Middle frontal gyrus (tissue), 1 donor: ENCODE measurements at regions not wholly inside any gene's neighbourhood (a gene's known extent, or its start where the extent isn't known, plus 50 kb on each side); places are given as distances from the start of the nearest gene placed in this dataset.
A peak's percentile ranks its signal among the peaks of the same experiment; 100 is the strongest.
"Not testable (repeated sequence)": the region's sequence is repeated elsewhere in the genome, so short reads cannot be mapped to it uniquely, and the experiment has no call there.

Experiments
- DNase-seq: peaks from one replicate; pipeline ENCODE4 v3.0.0-alpha.2; 2015; ENCODE audit warnings: low spot score; ENCODE audit errors: extremely low spot score

DNA sequence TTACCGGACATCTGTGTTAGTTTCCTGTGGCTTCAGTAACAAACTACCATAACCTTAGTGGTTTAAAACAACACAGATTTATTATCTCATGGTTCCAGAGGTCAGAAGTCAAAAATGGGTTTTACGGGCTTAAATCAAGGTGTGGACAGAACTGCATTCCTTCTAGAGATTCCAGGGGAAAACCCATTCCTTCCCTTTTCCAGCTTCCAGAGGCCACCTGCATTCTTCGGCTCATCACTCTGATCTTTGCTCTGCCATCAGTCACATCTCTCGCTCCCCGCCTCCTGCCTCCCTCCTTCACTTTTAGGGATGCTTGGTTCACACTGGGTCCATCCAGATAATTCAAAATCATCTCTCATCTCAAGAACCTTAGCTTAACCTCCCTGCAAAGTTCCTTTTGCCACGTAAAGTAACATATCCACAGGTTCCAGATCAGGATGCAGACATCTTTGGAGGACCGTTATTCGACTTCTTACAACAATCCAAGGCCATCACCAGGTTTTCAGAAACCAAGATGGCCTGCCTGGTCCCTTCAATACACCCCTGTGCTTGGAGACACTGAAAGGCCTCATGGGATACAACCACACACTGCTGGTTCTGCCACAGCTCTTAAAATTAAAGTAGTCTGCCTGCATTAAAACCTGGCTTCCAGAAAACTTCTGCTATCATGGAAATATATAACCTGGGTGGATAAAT, 225.9 kb upstream of the MYO3A start:
- no peak for DNase-seq

DNA sequence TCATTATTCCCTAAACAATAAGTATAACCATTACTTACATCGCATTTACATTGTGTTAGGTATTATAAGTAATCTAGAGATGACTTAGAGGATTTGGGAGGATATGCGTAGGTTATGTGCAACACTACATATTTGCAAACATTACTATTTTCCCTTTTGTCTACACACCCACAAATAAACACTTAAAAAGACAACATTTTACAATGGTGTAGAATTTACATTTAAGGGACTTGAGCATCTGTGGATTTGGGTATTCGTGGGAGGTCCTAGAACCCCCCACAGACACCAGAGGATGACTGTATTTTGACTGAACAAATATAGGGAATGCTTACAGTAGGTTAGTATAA, 220.2 kb upstream of the MYO3A start:
- no peak for DNase-seq

DNA sequence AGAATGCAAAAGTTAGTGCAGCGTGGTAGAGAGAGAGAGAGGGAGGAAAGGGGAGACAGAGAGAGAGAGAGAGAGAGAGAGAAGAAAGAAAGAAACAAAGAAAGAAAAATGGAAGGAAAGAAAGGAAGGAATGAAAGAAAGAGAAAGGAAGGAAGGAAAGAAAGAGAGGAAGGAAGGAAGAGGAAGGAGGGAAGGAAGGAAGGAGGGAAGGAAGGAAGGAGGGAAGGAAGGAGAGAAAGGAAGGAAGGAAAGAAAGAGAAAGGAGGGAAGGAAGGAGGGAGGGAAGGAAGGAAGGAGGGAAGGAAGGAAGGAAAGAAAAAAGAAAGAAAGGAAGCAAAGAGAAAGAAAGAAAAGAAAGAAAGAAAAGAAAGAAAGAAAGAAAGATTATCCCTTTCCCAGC, 209.8 kb upstream of the MYO3A start:
- DNase-seq = no peak

DNA sequence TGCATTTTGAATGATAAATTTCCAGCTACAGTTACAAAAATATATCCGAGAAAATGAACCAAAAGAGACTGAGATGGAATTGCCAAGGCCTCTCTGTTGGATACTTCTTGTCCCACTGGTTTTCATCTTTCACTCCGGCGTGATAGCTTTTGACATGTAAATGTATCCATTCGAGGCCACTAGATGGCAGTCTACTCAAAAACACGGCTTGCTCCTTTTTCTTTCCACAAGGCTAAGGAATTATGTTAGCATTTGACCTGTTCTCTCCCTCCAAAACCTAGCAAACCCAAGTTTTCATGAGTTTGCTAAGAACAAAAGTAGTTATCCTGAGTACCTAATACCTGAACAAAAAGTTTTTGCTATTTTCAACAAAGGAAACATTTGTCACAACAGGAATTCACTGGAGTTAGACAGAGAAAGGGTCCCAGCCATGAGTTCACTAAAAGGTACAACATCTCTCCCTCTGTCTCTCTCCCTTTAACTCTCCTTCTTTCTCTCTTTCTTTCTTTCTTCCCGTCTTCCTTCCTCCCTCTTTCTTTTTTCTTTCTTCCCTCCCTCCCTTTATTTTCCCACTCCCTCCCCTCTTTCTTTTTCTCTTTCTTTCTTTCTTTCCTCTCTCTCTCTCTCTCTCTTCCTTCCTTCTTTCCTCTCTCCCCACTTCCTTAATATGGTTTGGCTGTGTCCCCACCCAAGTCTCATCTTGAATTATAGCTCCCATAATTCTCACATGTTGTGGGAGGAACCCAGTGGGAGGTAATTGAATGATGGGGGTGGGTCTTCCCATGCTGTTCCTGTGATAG, 207.9 kb upstream of the MYO3A start:
- peak; percentile 30 for DNase-seq

DNA sequence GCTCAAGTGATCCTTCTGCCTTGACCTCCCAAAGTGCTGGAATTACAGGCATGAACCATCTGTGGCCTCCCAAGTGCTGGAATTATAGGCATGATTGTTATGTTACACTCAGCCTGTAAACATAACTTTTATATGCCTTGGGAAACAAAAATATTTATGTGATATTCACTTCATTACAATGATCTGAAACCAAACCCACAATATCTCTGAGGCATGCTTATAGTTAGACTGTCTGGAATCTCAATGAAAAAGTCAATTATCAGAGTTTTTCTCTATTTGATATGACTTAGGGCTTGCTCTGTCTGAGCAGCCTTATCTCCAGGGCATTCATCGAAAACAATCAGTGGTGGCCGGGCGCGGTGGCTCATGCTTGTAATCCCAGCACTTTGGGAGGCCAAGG, 195.3 kb upstream of the MYO3A start:
- no peak for DNase-seq

DNA sequence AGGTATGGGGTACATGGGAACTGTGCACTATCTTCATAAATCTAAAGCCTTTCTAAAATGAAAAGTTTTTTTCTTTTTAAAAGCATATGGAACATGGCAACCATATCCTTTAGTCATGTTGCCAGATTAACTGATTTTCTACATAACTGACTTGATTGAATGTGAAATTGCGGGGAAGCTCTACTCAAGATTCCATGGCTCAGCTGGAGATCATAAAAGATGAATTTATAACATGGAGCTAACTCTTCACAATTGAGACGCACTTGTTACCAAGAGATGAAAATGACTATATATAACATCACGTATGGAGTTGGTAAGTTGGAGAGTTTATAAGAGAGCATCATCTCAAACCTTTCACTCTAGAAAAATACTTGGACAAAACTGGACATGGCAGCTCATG, 190.2 kb upstream of the MYO3A start:
- no peak for DNase-seq

DNA sequence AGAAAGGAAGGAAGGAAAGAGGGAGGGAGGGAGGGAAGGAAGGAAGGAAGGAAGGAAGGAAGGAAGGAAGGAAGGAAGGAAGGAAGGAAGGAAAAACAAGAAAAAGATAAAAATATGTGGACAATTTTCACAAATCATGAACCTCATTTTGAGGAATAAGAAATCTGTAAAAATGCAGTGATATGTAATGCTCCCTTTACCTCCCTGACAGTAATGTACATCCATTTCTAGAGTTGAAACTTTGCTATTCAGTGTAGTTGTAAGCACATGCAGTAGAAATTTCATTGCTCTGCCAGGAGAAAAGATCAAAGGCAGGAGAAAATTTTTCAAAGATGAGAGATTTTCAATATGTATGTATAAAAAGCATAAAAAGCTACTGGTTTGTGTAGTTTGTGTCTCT, 189.5 kb upstream of the MYO3A start:
- no peak for DNase-seq

DNA sequence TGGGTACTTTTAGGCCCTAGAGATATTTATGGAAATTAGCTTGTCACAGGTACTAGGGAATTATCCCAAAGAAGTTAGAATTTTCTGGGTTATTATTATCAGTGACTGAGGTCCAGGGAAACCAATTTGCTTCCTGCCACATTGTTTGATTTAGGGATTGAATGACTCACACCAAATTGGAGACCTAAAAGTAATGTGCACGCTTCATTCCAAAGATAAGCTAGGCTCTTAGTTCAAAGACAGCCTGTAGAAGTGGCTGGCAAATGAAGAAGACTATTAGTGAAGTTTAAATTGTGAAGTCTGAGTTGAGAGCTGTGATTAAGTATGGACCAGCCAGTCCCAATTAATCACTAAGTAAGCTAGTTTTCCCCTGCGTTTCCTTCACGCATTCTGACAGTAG, 188.1 kb upstream of the MYO3A start:
- no peak for DNase-seq

DNA sequence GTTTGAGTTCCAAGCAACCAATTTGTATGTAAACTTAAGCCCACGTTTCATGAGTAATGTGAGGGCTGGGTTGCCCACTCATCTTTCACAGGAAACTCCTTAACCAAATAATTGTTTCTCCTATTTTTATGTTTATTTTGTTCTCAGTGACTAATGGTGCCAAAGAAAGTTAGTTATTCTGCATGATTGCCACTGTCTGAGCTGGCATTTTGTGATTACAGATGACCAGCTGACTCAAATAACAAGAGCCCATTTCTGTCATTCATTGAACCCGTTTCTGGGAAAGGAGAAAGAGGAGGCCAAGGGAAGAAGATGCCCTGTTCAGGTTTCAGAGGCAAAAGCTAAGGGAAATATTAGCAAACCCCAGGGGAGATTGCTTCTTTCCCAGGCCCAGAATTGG, 186.9 kb upstream of the MYO3A start:
- DNase-seq = no peak

DNA sequence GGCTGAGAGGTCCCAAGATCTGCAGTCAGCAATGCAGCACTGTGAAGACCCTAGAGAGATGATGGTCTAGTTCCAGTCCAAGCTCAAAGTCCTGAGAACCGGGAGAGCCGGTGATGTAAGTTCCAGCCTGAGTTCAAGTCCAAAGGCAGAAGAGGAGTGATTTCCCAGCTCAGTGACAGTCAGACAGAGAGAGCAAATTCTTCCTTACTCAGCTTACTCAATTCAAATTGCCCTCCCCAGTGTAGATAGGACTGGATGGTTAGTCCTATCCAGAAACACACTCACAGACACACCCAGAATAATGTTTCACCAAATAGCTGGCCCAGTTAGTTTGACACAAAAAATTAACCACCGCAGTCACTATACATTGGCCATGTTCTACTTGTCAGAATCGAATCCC, 185.5 kb upstream of the MYO3A start:
- DNase-seq = no peak

DNA sequence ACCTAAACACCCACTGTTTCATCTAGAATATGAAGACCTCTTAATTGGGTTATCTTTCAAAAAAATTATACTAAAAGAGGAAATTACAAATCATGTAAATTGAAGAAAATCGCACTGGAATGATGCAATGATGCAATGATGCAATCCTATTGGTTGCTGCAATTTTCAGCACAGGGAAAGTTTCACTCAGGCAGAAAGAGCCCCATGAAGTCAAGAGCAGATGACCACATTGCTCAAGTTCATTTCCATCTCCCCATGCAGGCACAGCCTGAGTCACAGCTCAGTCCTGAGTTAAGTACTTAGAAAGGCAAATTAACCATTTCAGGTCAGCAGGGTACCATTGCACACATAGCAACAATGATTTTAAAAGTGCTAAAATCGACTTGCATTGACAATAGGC, 180.3 kb upstream of the MYO3A start:
- no peak for DNase-seq

DNA sequence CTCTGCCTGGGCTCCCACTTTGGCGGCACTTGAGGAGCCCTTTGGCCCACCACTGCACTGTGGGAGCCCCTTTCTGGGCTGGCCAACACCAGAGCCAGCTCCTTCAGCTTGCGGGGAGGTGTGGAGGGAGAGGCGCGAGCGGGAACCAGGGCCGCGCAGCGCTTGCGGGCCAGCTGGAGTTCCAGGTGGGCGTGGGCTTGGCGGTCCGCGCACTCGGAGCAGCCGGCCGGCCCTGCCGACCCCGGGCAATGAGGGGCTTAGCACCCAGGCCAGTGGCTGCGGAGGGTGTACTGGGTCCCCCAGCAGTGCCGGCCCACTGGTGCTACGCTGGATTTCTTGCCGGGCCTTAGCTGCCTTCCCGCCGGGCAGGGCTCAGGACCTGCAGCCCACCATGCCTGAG, 178.2 kb upstream of the MYO3A start:
- not testable (repeated sequence) for DNase-seq

DNA sequence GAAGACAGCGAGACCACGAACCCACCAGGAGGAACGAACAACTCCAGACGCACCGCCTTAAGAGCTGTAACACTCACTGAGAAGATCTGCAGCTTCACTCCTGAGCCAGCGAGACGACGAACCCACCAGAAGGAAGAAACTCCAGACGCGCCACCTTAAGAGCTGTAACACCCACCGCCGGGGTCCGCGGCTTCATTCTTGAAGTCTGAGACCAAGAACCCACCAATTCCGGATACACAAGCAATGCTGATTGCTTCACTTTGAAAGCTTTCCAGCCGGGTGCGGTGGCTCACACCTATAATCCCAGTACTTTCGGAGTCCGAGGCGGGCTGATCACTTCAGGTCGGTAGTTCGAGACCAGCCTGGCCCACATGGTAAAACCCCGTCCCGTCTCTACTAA, 177.2 kb upstream of the MYO3A start:
- DNase-seq = no peak

DNA sequence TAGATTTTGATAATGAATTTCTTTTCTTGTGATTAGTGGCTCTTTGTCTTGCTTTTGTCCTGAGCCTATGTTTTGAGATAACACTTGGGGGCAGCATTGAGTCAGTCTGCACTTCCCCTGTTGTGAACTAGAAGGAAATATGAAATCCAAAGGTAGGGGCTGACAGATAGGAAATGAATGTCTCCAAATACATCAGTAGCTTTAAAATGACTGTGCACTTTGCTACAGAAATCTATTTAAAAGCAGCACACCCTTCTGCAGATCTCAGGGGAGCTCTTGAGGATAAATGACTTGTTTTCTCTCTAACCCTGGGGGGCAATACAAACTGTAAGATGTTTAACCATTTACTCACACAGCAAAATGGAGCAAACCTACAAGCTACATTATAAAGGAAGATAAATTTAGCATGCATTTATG, 176.0 kb upstream of the MYO3A start:
- DNase-seq = no peak

DNA sequence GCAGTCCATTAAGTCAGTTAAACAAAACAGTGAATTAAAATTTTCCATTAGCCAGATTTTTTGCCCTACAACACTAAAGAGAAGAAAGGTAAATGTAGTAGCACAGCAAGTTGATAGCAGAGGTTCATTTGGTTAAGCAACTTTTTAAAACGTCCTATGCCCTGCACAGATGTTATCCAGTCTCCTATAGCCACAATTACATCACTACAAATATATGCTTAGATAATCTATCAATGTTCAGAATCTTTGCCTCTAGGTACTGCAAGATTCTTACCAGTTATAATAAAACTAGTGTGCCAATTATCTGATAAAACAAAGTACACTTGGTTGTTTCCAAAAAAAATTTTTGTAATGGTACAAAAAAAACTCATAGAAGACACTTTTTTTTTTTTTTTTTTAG, 175.5 kb upstream of the MYO3A start:
- DNase-seq = no peak

DNA sequence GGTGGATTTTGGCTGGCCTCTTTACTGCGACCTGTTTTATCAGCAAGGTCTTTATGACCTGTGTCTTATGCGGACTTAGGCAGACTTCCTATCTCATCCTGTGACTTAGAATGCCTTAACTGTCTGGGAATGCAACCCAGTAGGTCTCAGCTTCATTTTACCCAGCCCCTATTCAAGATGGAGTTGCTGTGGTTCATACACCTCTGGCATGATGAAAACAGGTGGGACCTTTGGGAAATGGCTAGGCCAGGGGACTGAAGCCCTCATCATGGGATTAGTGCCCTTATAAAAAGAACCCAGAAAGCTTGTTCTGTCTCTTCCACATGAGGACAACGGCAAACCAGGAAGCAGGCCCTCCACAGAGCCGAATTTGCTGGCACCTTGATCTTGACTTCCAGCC, 172.1 kb upstream of the MYO3A start:
- DNase-seq = no peak

DNA sequence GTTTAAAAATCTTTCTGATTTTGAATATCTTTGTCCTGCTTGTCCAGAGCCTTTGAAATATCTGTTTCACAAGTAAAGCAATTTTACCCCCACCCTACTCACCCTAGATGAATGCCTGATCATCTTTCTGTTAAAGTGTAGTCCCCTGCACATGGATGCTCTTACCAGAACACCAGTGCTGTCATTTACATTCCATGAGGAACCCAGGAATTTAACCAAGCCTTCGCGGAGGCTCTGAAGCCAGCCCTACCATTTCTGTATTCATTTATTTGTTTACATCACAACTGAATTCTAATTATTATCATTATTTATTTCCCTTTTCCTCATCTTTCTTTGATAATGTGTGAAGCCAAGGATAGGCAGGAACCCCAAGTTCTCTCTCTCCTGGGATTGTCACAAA, 167.8 kb upstream of the MYO3A start:
- no peak for DNase-seq

DNA sequence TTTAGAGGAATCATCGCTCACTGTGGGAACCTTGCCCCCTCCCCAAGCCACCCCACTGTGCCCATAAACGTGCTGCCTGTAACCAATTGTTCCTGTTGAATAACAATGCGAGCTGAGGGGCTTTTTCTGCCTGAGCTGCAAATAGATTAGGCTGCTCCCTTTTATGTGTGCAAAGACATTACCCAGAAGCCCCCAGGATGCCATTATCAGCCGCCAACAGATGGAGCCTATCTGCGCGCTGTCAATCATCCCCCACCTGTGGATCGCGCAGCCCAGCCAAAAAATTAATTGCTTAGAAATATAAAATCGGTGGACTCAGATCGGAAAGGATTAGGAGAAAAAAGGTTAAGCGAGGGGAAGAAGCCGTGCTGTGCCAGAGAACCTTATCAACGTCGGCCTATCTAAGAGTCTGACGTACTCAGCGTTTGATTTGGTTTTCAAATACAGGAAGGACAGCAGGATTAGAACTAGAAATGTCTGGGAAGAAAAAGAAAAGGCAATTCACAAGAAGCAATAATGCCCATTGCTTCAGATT, 167.3 kb upstream of the MYO3A start:
- DNase-seq = no peak

DNA sequence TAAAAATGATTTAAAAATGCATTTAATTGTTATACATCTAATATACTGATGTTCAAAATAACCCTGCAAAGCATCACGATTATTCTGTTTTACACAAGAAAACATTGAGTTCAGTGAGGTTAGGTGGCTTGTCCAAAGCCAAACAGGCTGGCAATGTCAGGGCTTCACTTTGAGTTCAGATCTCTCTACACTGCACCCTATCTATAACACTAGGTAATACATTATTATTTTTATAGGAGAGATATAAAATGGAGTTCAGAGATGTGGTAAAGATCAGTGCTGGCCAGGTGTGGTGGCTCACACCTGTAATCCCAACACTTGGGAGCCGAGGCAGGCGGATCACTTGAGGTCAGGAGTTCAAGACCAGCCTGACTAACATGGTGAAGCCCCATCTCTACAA, 165.9 kb upstream of the MYO3A start:
- no peak for DNase-seq

DNA sequence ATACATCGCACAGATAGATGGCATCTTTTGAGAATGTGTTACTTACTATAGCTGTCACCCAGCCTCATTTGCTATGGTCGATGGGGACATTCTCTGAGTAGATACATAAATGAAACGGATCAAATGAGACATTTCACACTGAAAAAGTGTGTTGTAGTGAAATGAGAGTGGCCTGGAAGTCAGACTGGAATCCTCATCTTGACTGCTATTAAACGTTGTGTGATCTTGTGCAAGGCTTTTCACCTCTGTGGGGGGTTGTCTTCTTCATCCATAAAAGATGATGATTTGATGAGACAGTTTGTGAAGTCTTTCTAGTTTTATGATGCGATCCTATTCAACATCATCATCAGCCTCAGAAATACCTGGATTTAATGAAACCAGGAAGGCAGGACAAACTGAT, 155.4 kb upstream of the MYO3A start:
- no peak for DNase-seq

DNA sequence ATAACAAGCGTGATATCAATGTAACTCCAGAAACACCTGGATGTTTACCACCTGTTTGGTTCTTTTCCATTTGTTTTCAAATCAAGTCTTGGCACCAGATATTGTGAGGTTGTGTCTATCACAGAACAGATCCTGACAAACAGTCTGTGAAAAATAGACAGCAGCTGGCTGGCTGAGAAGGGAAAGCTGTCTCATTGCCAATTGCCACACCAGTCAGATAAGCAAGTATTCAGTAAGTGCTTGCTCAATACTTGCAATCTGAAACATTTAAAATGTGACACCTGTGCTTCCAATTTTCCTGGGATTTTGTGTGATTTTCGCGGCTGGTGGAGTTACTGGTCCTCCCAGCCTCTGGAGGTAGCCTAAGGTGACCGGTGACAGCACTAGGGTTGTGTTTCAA, 147.9 kb upstream of the MYO3A start:
- DNase-seq = no peak

DNA sequence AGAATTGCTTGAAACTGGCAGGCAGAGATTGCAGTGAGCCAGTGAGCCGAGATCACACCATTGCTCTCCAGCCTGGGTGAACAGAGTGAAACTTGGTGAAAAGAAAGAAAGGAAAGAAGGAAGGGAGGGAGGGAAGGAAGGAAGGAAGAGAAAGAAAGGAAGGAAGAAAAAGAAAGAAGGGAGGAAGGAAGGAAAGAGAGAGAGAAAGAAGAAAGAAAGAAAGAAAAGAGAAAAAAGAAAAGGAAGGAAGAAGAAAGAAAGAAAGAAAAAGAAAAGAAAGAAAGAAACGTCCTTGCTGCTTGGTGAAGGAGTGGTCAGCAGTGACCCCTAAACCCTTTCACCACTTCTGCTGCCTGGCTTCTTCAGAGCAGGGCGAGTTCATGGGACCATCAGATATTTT, 147.1 kb upstream of the MYO3A start:
- no peak for DNase-seq

DNA sequence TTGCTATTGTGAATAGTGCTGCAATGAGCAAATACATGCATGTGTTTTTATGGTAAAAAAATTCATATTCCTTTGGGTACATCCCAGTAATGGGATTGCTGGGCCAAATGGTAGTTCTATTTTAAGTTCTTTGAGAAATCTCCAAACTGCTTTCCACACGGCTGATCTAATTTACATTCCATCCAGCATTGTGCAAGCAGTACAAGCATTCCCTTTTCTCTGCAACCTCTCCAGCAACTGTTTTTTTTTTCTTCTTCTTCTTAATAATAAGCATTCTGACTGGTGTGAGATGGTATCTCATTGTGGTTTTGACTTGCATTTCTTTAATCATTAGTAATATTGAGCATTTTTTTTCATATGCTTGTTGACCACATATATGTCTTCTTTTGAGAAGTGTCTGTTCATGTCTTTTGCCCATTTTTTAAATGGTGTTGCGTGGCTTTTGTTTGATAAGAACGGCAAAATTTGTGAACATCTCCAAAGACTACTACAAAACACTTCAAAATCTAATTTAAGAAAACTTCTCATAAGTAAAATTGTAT, 136.1 kb upstream of the MYO3A start:
- no peak for DNase-seq
